NCI-H146 (cell line): ENCODE measurements at regions not wholly inside any gene's neighbourhood (a gene's known extent, or its start where the extent isn't known, plus 50 kb on each side); places are given as distances from the start of the nearest gene placed in this dataset.

Experiments
- DNase-seq: peaks from one replicate; lab custom pipeline; 2025; lab: John Stamatoyannopoulos, UW

DNA sequence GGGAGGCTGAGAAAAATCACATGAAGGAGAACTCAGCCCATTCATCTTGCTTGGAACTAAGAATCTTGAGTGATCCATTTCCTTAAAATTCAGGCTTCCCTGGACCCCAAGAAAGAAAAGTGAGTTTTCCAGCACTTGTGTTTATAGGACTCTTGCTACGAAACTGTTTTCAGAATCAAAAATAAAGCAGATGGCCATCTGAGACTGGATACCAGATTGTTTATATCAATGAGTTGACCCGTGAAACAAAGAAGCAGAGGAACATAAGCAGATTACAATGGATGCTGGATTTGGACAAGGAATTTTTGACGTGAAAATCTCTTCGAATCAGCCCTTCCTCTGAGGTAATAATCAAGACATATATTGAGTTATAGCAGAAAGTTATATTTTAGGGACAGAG lies 223.2 kb downstream of the SYK start:
- no peak for DNase-seq

DNA sequence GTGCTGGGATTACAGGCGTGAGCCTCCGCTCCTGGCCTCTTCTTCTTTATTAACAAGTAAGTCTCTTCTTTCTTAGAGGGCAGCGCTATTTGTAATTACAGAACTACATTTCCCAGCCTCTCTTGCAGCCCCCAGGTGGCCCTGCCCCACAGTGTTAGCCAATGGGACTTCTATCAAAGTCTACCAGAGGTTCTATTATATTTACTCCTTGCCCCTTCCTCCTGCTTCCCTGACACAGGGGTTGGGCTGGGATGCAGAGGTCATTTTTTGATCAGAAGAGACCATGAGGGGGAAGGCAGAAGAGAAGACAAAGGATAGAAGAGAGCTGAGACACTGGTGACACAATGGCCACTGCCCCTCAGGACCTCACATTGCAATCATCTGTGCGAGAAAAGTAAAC lies 224.2 kb downstream of the SYK start:
- no peak for DNase-seq

DNA sequence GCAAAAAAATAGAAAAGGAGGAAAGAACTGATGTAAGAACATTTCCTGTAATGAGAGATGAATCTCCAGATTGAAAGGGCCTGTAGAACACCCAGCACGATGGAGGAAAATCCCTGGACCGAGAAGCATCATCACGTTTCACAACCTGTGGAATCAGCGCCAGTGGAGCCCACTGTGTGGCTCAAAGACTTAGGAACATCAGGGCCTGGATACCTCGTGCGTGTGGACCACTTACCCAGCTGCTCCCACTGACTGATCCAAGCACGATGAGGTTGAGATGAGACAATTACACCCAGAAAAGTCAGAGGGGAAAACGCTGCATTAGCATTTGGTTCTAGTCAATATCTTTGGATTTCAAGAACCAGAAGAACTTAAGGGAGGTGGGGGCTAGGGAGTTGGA lies 224.6 kb downstream of the SYK start:
- DNase-seq: no peak

- no peak for DNase-seq
Measured at GRCh38 chr9:91027005-91027404, 225.4 kb downstream of the SYK start.

GRCh38 chr9:91028166-91028827 lies 226.7 kb downstream of the SYK start:
- DNase-seq: no peak

GRCh38 chr9:91029650-91030361 lies 228.2 kb downstream of the SYK start:
- no peak for DNase-seq

DNA sequence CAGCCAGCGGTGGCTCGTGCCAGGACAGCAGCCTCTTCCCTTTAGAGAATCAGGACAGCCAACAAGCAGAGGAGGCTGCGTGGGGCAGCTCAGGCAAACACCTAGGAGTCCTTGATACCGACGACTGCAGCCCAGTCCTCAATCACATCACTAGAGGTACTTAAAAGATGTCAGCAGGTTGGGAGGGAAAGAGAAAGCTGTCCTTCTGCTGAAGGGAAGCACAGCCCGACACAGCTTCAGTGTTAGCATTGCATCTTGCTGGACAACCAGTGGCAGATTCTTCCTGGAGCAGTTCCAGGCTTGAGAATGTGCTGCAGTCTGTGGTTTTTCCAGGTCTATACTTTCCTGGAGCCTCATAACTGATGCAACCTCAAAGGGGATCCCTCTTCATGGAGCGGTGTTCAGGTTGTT lies 230.5 kb downstream of the SYK start:
- no peak for DNase-seq

- no peak for DNase-seq
Measured at GRCh38 chr9:91033270-91033669, 231.7 kb downstream of the SYK start.

DNA sequence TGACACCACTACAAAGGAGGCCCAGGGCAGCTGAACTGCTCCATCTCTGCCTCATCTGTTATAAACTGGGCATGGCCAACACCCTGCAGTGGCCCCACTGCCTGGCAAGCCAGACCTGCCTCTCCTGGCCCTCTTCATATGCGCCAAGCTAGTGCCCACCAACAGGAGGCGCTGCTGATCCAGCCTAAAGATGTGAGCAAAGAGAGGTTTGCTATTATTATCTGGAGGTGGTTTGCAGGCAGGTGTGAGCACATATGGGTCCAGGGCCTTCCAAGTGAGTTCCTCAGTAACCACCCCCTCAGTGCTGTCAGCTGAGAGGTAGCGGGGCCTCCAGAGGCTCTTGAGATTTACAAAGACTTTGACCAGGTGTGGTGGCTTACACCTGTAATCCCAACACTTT lies 232.2 kb downstream of the SYK start:
- no peak for DNase-seq

DNA sequence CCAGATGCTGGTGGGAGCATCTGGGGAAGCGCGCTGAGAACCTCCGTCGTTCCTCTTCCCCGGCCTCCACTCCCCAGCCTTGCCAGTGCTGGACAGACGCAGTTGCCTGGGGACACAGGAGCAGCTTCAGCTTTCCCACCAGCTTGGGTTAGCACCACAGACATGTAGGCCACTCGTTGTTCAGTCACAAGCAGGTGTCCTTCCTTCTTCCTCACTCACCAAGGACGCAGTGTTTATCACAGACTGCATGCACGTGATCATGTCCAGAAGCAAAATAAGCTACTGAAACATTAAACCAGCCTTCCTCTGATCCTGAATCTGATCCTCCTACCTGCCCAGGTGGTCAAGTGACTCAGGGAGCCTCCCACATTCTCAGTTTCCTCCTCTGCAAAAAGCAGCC lies 232.9 kb downstream of the SYK start:
- no peak for DNase-seq

GRCh38 chr9:91034976-91035824 lies 233.6 kb downstream of the SYK start:
- no peak for DNase-seq

DNA sequence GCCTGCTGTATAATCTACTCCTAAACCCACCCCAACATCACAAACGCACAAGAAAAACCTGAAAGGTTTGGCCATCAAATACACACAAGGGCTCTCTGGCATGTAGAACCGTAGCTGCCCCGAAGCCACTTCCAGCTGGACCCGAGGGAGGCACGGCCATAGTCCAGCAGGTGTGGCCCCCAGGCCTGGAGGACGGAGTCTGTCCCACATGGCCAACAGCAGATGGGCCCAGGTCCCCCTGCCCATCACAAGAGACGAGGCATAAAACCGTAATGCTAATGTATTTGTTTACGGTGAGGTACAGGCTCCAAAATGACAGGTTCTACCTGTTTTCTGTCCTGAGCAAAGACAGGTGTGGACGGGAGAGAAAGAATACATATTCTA lies 234.2 kb downstream of the SYK start:
- no peak for DNase-seq

DNA sequence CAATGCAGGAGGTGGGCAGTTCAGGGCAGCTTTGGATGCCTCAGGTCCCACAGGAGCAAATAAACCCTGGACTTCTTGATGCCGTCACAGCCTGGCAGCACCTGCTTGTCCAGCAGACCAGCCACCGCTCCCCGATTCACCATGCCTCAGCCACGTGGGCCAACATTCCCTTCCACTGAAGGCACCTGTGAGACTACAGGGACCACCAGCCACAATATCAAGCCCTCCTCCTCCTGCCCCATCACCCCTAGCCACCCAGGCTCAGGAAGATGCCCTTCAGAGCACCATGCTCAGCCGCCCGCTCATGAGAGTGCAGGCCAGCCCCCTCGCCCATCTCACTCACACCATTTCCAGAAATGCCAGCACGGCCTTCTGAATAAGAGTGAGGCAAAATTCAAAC lies 234.7 kb downstream of the SYK start:
- DNase-seq: no peak

DNA sequence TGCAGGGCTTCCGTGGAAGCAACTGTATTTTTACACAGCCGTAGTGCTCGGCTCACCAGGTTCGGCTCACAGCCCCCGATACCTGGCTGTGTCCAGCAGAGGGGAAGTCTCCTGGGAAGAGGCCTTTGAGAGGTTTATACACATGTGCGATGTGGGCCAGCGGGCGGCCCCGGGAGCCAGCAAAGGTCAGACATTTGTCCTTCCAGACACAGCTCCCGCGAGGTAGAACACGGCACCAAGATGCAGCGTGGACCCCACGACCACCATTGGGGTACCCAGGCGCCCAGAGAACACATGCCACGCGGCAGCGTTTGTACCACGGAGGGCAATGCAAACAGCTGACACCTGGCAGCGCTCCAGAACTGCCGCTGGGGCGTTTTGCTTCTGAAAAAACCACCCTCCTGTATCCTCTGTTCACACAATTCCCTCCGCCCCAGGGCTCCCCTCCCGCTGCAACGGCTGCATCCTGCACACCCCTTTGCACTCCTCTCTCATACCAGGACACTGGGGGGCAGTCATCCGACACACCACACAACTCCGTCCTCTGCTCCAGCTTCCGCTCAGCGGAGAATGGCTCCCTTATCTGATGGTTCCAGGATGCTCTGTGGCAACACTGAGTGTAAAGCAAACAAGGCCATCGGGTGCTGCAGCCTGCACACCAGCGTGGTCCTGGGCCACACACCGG lies 235.3 kb downstream of the SYK start:
- peak; percentile 94 for DNase-seq

DNA sequence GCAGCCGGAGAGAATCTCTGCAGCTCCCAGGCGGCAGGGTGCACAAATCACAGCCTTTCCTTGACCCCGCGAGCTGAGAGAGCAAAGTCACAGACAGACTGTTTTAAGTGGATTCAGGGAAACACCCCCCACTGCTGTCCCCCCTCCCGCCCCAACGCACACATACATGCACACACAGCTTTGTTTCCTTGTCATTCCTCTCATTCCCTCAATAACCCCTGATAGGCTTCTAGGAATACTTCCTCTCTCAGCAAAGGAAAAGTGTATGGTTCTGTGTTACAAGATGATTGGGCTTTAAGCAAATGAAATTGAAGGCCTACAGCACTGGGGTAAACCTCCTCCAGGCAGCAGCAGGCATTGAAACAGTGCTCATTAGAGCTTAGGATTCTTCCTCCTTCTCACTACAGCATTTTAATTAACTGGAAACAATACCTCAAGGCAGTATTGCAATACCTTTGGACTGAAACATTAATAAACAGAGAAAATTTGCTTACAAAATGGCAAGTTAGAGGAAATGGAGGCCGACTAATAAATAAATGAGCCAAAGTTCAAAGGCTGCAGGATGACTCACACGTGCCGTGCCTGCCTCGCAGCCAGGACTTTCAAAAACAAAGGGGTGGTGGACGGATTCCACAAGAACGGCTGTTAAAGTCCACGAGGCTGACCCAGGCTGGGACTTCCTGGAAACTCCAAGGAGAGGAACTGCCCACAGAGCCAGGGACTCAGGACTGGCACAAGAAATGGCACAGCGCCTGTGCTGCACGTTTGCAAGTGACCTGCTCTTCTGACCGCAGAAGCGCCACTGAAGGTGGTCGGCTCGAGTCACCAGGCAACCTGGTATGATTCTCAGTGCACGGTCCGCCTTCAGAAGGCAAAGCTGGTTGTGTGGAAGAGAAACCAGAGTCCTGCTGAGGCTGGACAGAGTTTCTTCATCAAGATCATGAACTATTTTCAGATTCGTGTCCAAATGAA lies 236.2 kb downstream of the SYK start:
- peak; percentile 22 for DNase-seq

DNA sequence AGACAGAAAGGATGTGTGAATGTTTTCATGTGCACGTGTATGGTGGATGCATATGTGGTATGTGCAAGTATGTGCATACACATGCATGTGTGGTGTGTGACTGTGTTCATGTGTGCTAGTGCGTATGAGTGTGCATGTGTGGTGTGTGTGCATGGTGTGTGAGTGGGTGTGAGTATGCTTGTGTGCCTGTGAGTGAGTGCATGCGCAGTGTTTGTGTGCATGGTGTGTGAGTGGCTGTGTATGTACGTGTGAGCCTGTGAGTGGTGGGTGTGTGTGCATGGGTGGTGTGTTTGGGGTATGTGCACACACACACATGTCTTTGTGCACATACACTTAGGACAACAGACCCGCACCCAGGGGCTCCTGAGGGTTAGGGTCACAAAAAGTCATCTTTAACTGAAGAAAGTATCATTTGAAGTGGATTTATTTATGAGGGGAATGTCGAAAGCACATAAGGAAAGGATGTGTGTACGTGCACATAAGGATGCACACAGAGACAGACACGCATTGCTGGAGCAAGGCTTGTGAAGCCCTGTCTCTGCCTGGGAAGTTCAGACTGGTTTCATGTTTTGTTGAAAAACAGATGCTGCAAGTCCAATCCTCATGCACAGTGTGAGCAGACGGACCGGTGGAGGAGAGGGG lies 237.0 kb downstream of the SYK start:
- no peak for DNase-seq

DNA sequence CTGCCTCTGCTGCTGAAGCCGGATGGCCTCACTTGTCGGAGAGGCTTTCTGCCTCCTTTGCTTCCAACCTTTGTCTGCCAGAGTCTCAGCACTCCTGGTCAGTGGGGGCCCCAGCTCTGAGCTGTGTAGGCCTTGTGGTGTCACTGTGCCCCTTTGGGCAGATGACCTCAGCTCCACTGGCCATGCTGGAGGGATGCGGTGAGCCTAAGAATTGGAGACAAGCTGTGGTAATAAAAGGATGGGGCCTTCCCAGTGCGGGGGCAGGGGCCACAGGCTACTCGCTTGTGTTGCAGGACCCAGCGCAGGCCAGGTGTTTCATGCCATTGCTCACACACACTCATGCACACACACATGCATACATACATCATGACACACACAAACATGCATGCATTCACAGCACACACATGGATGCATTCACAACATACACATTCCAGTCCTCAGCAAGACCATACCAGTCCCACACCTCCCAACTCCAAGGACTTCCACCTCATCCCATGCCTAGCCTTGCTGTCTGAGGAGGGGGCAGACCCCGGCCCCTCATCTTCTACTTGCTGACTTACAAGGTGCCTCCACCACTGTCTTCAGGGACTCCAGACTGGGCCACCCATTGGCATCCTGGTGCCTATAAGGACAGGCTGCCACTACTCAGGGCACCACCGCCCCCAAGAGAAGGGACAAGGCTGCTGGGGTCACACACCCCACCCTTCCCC lies 237.7 kb downstream of the SYK start:
- DNase-seq: no peak

DNA sequence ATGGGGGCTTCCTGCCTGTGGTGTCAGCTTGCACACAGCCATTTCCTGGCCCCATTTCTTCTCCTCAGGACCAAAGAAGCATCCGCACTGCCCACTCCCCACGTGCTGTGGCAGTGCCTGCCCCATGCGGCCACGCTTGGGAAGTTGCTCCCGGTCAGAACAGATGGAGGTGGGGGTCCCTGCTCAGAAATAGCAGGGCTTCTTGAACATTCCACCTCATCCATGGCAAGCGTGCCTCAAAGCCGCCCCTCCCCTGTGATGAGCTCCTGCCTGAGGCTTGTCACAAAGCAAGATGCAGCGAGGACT lies 238.2 kb downstream of the SYK start:
- DNase-seq: no peak

- no peak for DNase-seq
Measured at GRCh38 chr9:91040371-91041215, 239.0 kb downstream of the SYK start.
